Activated CD8-positive, alpha-beta T cell treated with anti-CD3 and anti-CD28 coated beads for 36 hours (primary cell): ENCODE measurements at regions not wholly inside any gene's neighbourhood (a gene's known extent, or its start where the extent isn't known, plus 50 kb on each side); places are given as distances from the start of the nearest gene placed in this dataset.

Source experiments
- ATAC-seq: fragments of 200-7000 bp; cut with Tn5 transposase; one replicate; pipeline ENCODE4 v1.10.0; 2021; ENCODE audit warnings: mild to moderate bottlenecking, moderate library complexity
- CTCF ChIA-PET: fragments of 350-600 bp; sonication (Branson Sonifier 250); formaldehyde crosslinking; loops from one replicate; lab custom pipeline; 2021; ENCODE audit warnings: antibody characterized with exemption; lab: Charles Lee
- POLR2A ChIA-PET: fragments of 350-600 bp; sonication (Branson Sonifier 250); formaldehyde crosslinking; loops from one replicate; lab custom pipeline; 2021; ENCODE audit warnings: antibody characterized with exemption; lab: Charles Lee
- DNase-seq: peaks from one replicate; pipeline ENCODE4 v3.0.0-alpha.2; 2020
- H3K27ac Mint-ChIP-seq: one replicate; pipeline ENCODE4 v1.8.0; 2021; ENCODE audit warnings: mild to moderate bottlenecking, mixed read lengths
- H3K27me3 Mint-ChIP-seq: one replicate; pipeline ENCODE4 v1.8.0; 2021; ENCODE audit warnings: mixed read lengths
- H3K36me3 Mint-ChIP-seq: one replicate; pipeline ENCODE4 v1.8.0; 2021; ENCODE audit warnings: low read depth, mixed read lengths
- H3K4me1 Mint-ChIP-seq: one replicate; pipeline ENCODE4 v1.8.0; 2021; ENCODE audit warnings: low read depth, mixed read lengths
- H3K4me3 Mint-ChIP-seq: one replicate; pipeline ENCODE4 v1.8.0; 2021; ENCODE audit warnings: mild to moderate bottlenecking, moderate library complexity, mixed read lengths
- H3K9me3 Mint-ChIP-seq: one replicate; pipeline ENCODE4 v1.8.0; 2021; ENCODE audit warnings: mixed read lengths
- intact Hi-C: fragments of 100-400 bp; cut with micrococcal nuclease; formaldehyde crosslinking; loops from one replicate; pipeline ENCODE4 v1.10.0; 2022
- TF ChIP-seq, protein P1 (sequence below): fragments of 200-600 bp; IDR thresholded peaks from one replicate; pipeline ENCODE4 v1.8.0; 2022; ENCODE audit warnings: antibody characterized with exemption, mild to moderate bottlenecking

GRCh38 chr21:27743971-27744564, 777.2 kb upstream of the ADAMTS5 start:
- Mint-ChIP-seq H3K4me3 (no peak overlapping the region), H3K9me3 (peaks cover 5% of the 10 kb centered on the region), H3K36me3 (no peaks in the 10 kb centered on the region), H3K4me1 (no peaks in the 10 kb centered on the region), H3K27me3 (no peaks in the 10 kb centered on the region), H3K27ac (no peak overlapping the region)
- no peak for DNase-seq
- intact Hi-C loops, result no loop called here
- ATAC-seq, result no peak
- ChIA-PET POLR2A (no interaction called here), CTCF (no interaction called here)
- TF ChIP-seq, protein P1, sequence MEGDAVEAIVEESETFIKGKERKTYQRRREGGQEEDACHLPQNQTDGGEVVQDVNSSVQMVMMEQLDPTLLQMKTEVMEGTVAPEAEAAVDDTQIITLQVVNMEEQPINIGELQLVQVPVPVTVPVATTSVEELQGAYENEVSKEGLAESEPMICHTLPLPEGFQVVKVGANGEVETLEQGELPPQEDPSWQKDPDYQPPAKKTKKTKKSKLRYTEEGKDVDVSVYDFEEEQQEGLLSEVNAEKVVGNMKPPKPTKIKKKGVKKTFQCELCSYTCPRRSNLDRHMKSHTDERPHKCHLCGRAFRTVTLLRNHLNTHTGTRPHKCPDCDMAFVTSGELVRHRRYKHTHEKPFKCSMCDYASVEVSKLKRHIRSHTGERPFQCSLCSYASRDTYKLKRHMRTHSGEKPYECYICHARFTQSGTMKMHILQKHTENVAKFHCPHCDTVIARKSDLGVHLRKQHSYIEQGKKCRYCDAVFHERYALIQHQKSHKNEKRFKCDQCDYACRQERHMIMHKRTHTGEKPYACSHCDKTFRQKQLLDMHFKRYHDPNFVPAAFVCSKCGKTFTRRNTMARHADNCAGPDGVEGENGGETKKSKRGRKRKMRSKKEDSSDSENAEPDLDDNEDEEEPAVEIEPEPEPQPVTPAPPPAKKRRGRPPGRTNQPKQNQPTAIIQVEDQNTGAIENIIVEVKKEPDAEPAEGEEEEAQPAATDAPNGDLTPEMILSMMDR, result no peak

DNA sequence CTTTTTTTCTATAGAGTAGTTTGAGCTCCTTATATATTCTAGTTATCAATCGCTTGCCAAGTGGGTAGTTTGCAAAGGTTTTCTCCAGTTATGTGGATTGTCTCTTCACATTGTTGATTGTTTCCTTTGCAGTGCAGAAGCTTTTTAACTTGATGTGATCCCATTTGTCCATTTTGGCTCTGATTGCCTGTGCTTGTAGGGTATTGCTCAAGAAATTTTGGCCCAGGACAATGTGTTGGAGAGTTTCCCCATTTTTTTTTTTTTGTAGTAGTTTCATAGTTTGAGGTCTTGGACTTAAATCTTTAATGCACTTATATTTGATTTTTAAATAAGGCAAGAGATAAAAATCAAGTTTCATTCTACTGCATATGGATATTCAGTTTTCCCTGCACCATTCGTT, 774.8 kb upstream of the ADAMTS5 start:
- Mint-ChIP-seq H3K4me3 (no peak overlapping the region), H3K27ac (no peak overlapping the region), H3K4me1 (no peaks in the 10 kb centered on the region), H3K27me3 (no peaks in the 10 kb centered on the region), H3K36me3 (no peaks in the 10 kb centered on the region), H3K9me3 (peaks cover 5% of the 10 kb centered on the region)
- DNase-seq (no peak), ATAC-seq (no peak)
- intact Hi-C loops, result no loop called here
- CTCF ChIA-PET, result no interaction called here
- POLR2A ChIA-PET, result interaction anchor here (0.8 kb wide), 1 partner anchor 15 kb away, joined by 3 read pairs; no protein-coding TSS in a partner anchor
- TF ChIP-seq, protein P1, result no peak

- Mint-ChIP-seq H3K27ac (no peak overlapping the region), H3K4me1 (no peaks in the 10 kb centered on the region), H3K27me3 (no peaks in the 10 kb centered on the region), H3K4me3 (no peak overlapping the region), H3K36me3 (no peaks in the 10 kb centered on the region), H3K9me3 (peaks cover 10% of the 10 kb centered on the region)
- POLR2A ChIA-PET, result no interaction called here
- CTCF ChIA-PET, result interaction anchor here (0.9 kb wide), 1 partner anchor 20 kb away, joined by 3 read pairs; no protein-coding TSS in a partner anchor
- no peak for ATAC-seq
- no peak for DNase-seq
- intact Hi-C loops, result no loop called here
- TF ChIP-seq, protein P1, result no peak
Observed at GRCh38 chr21:27740084-27740483, 773.2 kb upstream of the ADAMTS5 start.

- no peaks in the 10 kb centered on the region for H3K36me3 Mint-ChIP-seq
- ATAC-seq (no peak), DNase-seq (no peak)
- intact Hi-C loops, result no loop called here
- no peaks in the 10 kb centered on the region for H3K4me1 Mint-ChIP-seq
- TF ChIP-seq, protein P1, result no peak
- H3K4me3 Mint-ChIP-seq, result no peak overlapping the region
- CTCF ChIA-PET, result no interaction called here
- H3K27ac Mint-ChIP-seq, result no peak overlapping the region
- POLR2A ChIA-PET, result no interaction called here
- peaks cover 8% of the 10 kb centered on the region for H3K9me3 Mint-ChIP-seq
- H3K27me3 Mint-ChIP-seq, result no peaks in the 10 kb centered on the region
Observed at GRCh38 chr21:27739187-27739586, 772.3 kb upstream of the ADAMTS5 start.

- ATAC-seq (no peak), DNase-seq (no peak)
- no peaks in the 10 kb centered on the region for H3K4me1 Mint-ChIP-seq
- TF ChIP-seq, protein P1, result no peak
- intact Hi-C loops, result no loop called here
- H3K9me3 Mint-ChIP-seq, result peaks cover 8% of the 10 kb centered on the region
- POLR2A ChIA-PET, result no interaction called here
- no peaks in the 10 kb centered on the region for H3K36me3 Mint-ChIP-seq
- CTCF ChIA-PET, result no interaction called here
- H3K27ac Mint-ChIP-seq, result no peak overlapping the region
- no peak overlapping the region for H3K4me3 Mint-ChIP-seq
- no peaks in the 10 kb centered on the region for H3K27me3 Mint-ChIP-seq
Observed at GRCh38 chr21:27735699-27736098, 768.8 kb upstream of the ADAMTS5 start.
